GM18505 (cell line): ENCODE measurements at regions not wholly inside any gene's neighbourhood (a gene's known extent, or its start where the extent isn't known, plus 50 kb on each side); places are given as distances from the start of the nearest gene placed in this dataset.
"Not testable (repeated sequence)": the region's sequence is repeated elsewhere in the genome, so short reads cannot be mapped to it uniquely, and the experiment has no call there.

Experiments
- ATAC-seq: cut with Tn5 transposase; IDR thresholded peaks from one replicate; pipeline ENCODE4 v1.9.1; 2021; ENCODE audit not compliant: unreplicated experiment
- POLR2A ChIP-seq: IDR thresholded peaks from 4 replicates; pipeline ENCODE4 v1.6.1; 2011; ENCODE audit warnings: borderline replicate concordance; ENCODE audit not compliant: insufficient read depth, insufficient read length; ENCODE audit errors: extremely low read depth

GRCh38 chr21:31609081-31609480, 50.4 kb upstream of the SOD1 start:
- ATAC-seq: no peak

GRCh38 chr21:31607791-31608190, 51.7 kb upstream of the SOD1 start:
- ATAC-seq: no peak
- TF ChIP-seq POLR2A: no peak

More at GRCh38 chr21:31609081-31609480, 50.4 kb upstream of the SOD1 start:
- TF ChIP-seq POLR2A: no peak

GRCh38 chr21:31606081-31606874, 53.2 kb upstream of the SOD1 start:
- ATAC-seq: no peak
- TF ChIP-seq POLR2A: no peak

GRCh38 chr21:31604591-31605190, 54.8 kb upstream of the SOD1 start:
- ATAC-seq: peak; percentile 75
- TF ChIP-seq POLR2A: no peak

GRCh38 chr21:31599563-31599962, 59.9 kb upstream of the SOD1 start:
- TF ChIP-seq POLR2A: no peak

GRCh38 chr21:31599013-31599412, 60.5 kb upstream of the SOD1 start:
- ATAC-seq: no peak
- TF ChIP-seq POLR2A: no peak

More at GRCh38 chr21:31599563-31599962, 59.9 kb upstream of the SOD1 start:
- ATAC-seq: no peak

- no peak for ATAC-seq
- no peak for TF ChIP-seq POLR2A
Observed at GRCh38 chr21:31597683-31598082, 61.8 kb upstream of the SOD1 start.

- no peak for ATAC-seq
- no peak for TF ChIP-seq POLR2A
Observed at GRCh38 chr21:31596055-31596454, 63.4 kb upstream of the SOD1 start.

GRCh38 chr21:31594726-31595125, 64.8 kb upstream of the SOD1 start:
- TF ChIP-seq POLR2A: no peak
- ATAC-seq: no peak

- no peak for TF ChIP-seq POLR2A
- no peak for ATAC-seq
Observed at GRCh38 chr21:31594279-31594678, 65.2 kb upstream of the SOD1 start.

- no peak for ATAC-seq
- no peak for TF ChIP-seq POLR2A
Observed at GRCh38 chr21:31592963-31593560, 66.4 kb upstream of the SOD1 start.

- no peak for TF ChIP-seq POLR2A
- ATAC-seq: no peak
Observed at GRCh38 chr21:31592516-31592915, 67.0 kb upstream of the SOD1 start.

GRCh38 chr21:31589820-31590219, 69.7 kb upstream of the SOD1 start:
- no peak for TF ChIP-seq POLR2A
- ATAC-seq: no peak

GRCh38 chr21:31586118-31586517, 73.4 kb upstream of the SOD1 start:
- TF ChIP-seq POLR2A: no peak
- no peak for ATAC-seq

GRCh38 chr21:31583937-31584336, 75.6 kb upstream of the SOD1 start:
- ATAC-seq: not testable (repeated sequence)

GRCh38 chr21:31583498-31583897, 76.0 kb upstream of the SOD1 start:
- ATAC-seq: no peak
- TF ChIP-seq POLR2A: no peak
